ENCODE measurements at regions not wholly inside any gene's neighbourhood (a gene's known extent, or its start where the extent isn't known, plus 50 kb on each side); places are given as distances from the start of the nearest gene placed in this dataset.
"Not testable (repeated sequence)": the region's sequence is repeated elsewhere in the genome, so short reads cannot be mapped to it uniquely, and the experiment has no call there.

- DNase-seq: no peak
These were observed 50.7 kb upstream of the DIAPH3 start for GRCh38 chr13:60214213-60215055.

- no peak for DNase-seq
These were observed 56.3 kb upstream of the DIAPH3 start for GRCh38 chr13:60220072-60220471.

GRCh38 chr13:60221581-60221980, 57.9 kb upstream of the DIAPH3 start:
- DNase-seq: no peak

GRCh38 chr13:60226507-60226906, 62.8 kb upstream of the DIAPH3 start:
- DNase-seq: peak; percentile 37 to 65

- no peak for DNase-seq
These were observed 63.4 kb upstream of the DIAPH3 start for GRCh38 chr13:60227158-60227557.

GRCh38 chr13:60229708-60230272, 66.1 kb upstream of the DIAPH3 start:
- no peak for DNase-seq

- no peak for DNase-seq
These were observed 66.9 kb upstream of the DIAPH3 start for GRCh38 chr13:60230593-60230992.

GRCh38 chr13:60242043-60242595, 78.4 kb upstream of the DIAPH3 start:
- DNase-seq: peak in 1 of 2 experiments; percentile 18

- no peak for DNase-seq
These were observed 80.7 kb upstream of the DIAPH3 start for GRCh38 chr13:60244381-60244780.

GRCh38 chr13:60251419-60251818, 87.7 kb upstream of the DIAPH3 start:
- not testable (repeated sequence) for DNase-seq

- DNase-seq: no peak
These were observed 94.6 kb upstream of the DIAPH3 start for GRCh38 chr13:60258349-60258748.

GRCh38 chr13:60260440-60260839, 96.7 kb upstream of the DIAPH3 start:
- DNase-seq: no peak

GRCh38 chr13:60261432-60262351, 98.0 kb upstream of the DIAPH3 start:
- peak; percentile 60 to 81 for DNase-seq

- no peak for DNase-seq
These were observed 101.8 kb upstream of the DIAPH3 start for GRCh38 chr13:60265566-60265965.

- peak; percentile 51 to 75 for DNase-seq
These were observed 103.9 kb upstream of the DIAPH3 start for GRCh38 chr13:60267498-60268202.

- DNase-seq: no peak
These were observed 104.5 kb upstream of the DIAPH3 start for GRCh38 chr13:60268203-60268555.

- DNase-seq: no peak
These were observed 110.3 kb upstream of the DIAPH3 start for GRCh38 chr13:60273971-60274527.

GRCh38 chr13:60274655-60275054, 110.9 kb upstream of the DIAPH3 start:
- no peak for DNase-seq

GRCh38 chr13:60275208-60275607, 111.5 kb upstream of the DIAPH3 start:
- no peak for DNase-seq

GRCh38 chr13:60280524-60280923, 116.5 kb upstream of the TDRD3 start:
- DNase-seq: not testable (repeated sequence)

GRCh38 chr13:60282186-60282585, 114.8 kb upstream of the TDRD3 start:
- DNase-seq: no peak

GRCh38 chr13:60282708-60283107, 114.3 kb upstream of the TDRD3 start:
- peak; percentile 15 to 46 for DNase-seq
